ENCODE measurements at regions not wholly inside any gene's neighbourhood (a gene's known extent, or its start where the extent isn't known, plus 50 kb on each side); places are given as distances from the start of the nearest gene placed in this dataset.

DNA sequence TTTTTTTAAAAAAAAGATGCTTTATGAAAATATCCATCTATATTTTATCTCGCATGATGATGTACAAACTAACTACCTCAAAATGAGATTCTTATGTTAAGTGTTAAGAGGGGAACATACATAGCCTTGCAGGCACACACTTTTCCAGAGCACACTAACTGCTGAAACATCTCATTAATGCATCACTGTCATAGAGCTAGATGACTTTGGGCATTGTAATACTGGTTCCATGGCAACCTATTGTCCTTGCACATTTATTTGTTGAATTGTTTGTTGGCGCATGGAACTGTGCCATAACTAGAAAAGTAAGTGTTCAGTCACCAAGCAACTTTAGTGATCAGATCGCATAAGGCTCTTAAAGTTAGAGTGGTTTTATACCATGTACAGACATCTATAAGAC lies 348.3 kb downstream of the GALC start:
- no peak overlapping the region for H3K4me3 ChIP-seq (ENCODE audit: low read depth, low read length)
- no peaks in the 10 kb centered on the region for H3K27me3 ChIP-seq (replicated peaks)
- H3K27ac ChIP-seq = no peak overlapping the region
- DNase-seq = no peak
- H3K36me3 ChIP-seq (replicated peaks) = no peaks in the 10 kb centered on the region
- TF ChIP-seq, protein P1, sequence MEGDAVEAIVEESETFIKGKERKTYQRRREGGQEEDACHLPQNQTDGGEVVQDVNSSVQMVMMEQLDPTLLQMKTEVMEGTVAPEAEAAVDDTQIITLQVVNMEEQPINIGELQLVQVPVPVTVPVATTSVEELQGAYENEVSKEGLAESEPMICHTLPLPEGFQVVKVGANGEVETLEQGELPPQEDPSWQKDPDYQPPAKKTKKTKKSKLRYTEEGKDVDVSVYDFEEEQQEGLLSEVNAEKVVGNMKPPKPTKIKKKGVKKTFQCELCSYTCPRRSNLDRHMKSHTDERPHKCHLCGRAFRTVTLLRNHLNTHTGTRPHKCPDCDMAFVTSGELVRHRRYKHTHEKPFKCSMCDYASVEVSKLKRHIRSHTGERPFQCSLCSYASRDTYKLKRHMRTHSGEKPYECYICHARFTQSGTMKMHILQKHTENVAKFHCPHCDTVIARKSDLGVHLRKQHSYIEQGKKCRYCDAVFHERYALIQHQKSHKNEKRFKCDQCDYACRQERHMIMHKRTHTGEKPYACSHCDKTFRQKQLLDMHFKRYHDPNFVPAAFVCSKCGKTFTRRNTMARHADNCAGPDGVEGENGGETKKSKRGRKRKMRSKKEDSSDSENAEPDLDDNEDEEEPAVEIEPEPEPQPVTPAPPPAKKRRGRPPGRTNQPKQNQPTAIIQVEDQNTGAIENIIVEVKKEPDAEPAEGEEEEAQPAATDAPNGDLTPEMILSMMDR (IDR thresholded peaks at IDR 0.05; ENCODE audit: low read depth, low read length, missing control alignments) = no peak
- in situ Hi-C loops (cut with HindIII; ENCODE audit: low pct_ligation_motif_present, low sequenced_read_pairs) = no loop called here

DNA sequence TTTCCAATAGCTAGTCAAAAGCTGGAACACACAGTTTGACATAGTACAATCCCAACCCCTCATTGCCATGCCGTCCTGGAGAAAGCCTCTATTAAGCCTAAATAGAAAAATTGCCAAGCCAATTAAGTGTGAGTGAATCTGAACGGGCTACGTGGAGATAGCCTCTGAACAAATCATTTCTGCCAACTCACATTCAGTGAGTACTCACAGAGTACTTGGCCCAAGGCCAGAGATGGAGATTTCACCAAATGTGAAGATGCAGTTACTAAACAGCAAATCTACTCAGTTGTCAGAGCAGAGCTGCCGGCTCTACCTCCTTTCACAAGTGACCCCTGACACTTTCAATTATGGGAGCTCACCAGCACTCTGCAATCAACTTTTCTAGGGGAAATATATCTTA lies 350.0 kb downstream of the GALC start:
- Histone ChIP-seq H3K4me3 (ENCODE audit: low read depth, low read length) (no peak overlapping the region), H3K27ac (no peak overlapping the region), H3K27me3 (replicated peaks) (no peaks in the 10 kb centered on the region), H3K36me3 (replicated peaks) (no peaks in the 10 kb centered on the region)
- no peak for DNase-seq
- in situ Hi-C loops (cut with HindIII; ENCODE audit: low pct_ligation_motif_present, low sequenced_read_pairs) = no loop called here
- TF ChIP-seq, protein P1 (IDR thresholded peaks at IDR 0.05; ENCODE audit: low read depth, low read length, missing control alignments) = no peak

DNA sequence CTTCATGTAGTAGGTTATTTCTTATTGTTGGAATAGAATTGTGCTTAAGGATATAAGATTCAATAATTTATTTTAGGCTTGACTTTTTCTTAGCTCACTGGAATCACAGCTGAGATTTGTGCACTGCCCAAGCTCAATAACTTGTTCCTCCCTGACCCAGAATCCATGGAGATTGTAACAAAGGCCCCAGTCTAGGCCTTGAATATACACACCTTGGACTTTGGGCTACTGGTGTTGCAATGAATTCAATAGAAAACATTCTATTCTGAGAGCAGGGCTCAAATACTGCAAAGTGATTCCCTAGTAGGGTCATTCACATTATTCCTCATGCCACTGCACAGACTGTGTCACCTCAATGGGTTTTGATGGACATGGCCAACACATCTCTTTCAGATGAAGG lies 352.4 kb downstream of the GALC start:
- TF ChIP-seq, protein P1 (IDR thresholded peaks at IDR 0.05; ENCODE audit: low read depth, low read length, missing control alignments) = no peak
- H3K4me3 ChIP-seq (ENCODE audit: low read depth, low read length) = no peak overlapping the region
- H3K27ac ChIP-seq = no peak overlapping the region
- H3K27me3 ChIP-seq (replicated peaks) = no peaks in the 10 kb centered on the region
- no peaks in the 10 kb centered on the region for H3K36me3 ChIP-seq (replicated peaks)
- in situ Hi-C loops (cut with HindIII; ENCODE audit: low pct_ligation_motif_present, low sequenced_read_pairs) = no loop called here
- no peak for DNase-seq

DNA sequence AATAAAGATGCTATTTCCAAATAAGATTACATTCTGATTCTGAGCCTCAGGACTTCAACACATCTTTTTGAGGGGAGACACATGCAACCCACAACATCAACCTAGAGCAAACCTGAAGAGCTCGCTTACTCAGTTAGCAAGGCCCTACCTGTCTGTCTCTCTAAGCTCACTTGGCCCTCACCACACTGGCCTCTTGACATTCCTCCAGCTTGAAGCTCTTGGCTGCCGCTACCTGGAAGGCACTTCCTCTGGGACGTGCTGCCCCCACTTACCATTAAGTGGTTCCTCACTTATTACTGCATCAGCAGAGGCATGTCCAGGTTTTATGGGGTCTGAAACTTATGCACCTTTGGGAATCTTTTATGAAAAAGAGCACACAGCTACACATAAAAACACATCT lies 354.8 kb downstream of the GALC start:
- in situ Hi-C loops (cut with HindIII; ENCODE audit: low pct_ligation_motif_present, low sequenced_read_pairs) = no loop called here
- TF ChIP-seq, protein P1 (IDR thresholded peaks at IDR 0.05; ENCODE audit: low read depth, low read length, missing control alignments) = no peak
- no peaks in the 10 kb centered on the region for H3K27me3 ChIP-seq (replicated peaks)

DNA sequence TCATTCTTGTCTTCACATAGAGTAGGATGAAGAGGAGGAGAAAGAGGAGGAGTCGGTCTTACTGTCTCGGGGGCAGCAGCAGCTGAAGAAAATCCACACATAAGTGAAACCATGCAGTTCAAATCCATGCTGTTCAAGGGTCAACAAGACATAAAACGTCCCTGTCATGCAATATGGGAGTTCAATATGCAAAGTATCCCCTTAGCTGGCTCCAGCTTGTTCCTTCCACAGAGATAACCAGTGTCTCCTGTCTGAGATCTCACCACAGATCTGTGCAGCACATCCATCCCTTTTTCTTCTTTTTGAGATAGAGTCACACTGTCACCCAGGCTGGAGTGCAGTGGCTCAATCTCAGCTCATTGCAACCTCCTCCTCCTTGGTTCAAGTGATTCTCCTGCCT lies 357.5 kb downstream of the GALC start:
- in situ Hi-C loops (cut with HindIII; ENCODE audit: low pct_ligation_motif_present, low sequenced_read_pairs) = no loop called here
- DNase-seq = no peak
- H3K27me3 ChIP-seq (replicated peaks) = no peaks in the 10 kb centered on the region
- TF ChIP-seq, protein P1 (IDR thresholded peaks at IDR 0.05; ENCODE audit: low read depth, low read length, missing control alignments) = no peak
- no peak overlapping the region for H3K4me3 ChIP-seq (ENCODE audit: low read depth, low read length)
- no peaks in the 10 kb centered on the region for H3K36me3 ChIP-seq (replicated peaks)
- H3K27ac ChIP-seq = no peak overlapping the region

More for the DNA sequence above, 354.8 kb downstream of the GALC start:
- no peak overlapping the region for H3K27ac ChIP-seq
- H3K36me3 ChIP-seq (replicated peaks) = no peaks in the 10 kb centered on the region
- no peak for DNase-seq
- H3K4me3 ChIP-seq (ENCODE audit: low read depth, low read length) = no peak overlapping the region

DNA sequence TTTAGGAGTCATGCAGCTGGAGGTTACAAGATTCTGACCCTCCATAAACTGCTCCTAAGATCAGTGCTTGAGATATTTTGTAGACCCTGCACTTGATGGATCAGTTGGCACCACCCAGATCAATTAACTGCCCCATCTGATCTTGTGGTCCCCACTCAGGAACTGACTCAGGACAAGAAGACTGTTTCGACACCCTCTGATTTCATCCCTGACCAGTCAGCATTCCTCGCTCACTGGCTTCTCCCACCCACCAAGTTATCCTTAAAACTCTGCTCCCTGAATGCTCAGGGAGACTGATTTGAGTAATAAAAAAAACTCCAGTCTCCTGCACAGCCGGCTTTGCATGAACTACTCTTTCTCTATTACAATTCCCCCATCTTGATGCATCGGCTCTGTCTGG lies 360.2 kb downstream of the GALC start:
- H3K4me3 ChIP-seq (ENCODE audit: low read depth, low read length) = no peak overlapping the region
- H3K27me3 ChIP-seq (replicated peaks) = no peaks in the 10 kb centered on the region
- TF ChIP-seq, protein P1 (IDR thresholded peaks at IDR 0.05; ENCODE audit: low read depth, low read length, missing control alignments) = no peak
- H3K36me3 ChIP-seq (replicated peaks) = no peaks in the 10 kb centered on the region
- in situ Hi-C loops (cut with HindIII; ENCODE audit: low pct_ligation_motif_present, low sequenced_read_pairs) = no loop called here
- no peak overlapping the region for H3K27ac ChIP-seq
- no peak for DNase-seq
